ENCODE measurements at regions not wholly inside any gene's neighbourhood (a gene's known extent, or its start where the extent isn't known, plus 50 kb on each side); places are given as distances from the start of the nearest gene placed in this dataset.

GRCh38 chr6:145375502-145375901 lies 359.8 kb downstream of the EPM2A start:
- no peak for DNase-seq (ENCODE audit: extremely low spot score, unreplicated experiment)
- H3K4me3 Mint-ChIP-seq (ENCODE audit: unreplicated experiment), result no peak overlapping the region
- no peak for TF ChIP-seq CTCF (IDR thresholded peaks at IDR 0.05)

GRCh38 chr6:145380186-145380585 lies 355.1 kb downstream of the EPM2A start:
- Mint-ChIP-seq H3K36me3 (ENCODE audit: unreplicated experiment) (no peaks in the 10 kb centered on the region), H3K4me3 (ENCODE audit: unreplicated experiment) (no peak overlapping the region), H3K27ac (ENCODE audit: unreplicated experiment) (no peak overlapping the region), H3K9me3 (ENCODE audit: unreplicated experiment) (no peaks in the 10 kb centered on the region), H3K27me3 (ENCODE audit: unreplicated experiment) (peaks cover 11% of the 10 kb centered on the region), H3K4me1 (ENCODE audit: unreplicated experiment) (no peaks in the 10 kb centered on the region)
- no peak for DNase-seq (ENCODE audit: extremely low spot score, unreplicated experiment)
- no peak for TF ChIP-seq CTCF (IDR thresholded peaks at IDR 0.05)

More at GRCh38 chr6:145375502-145375901, 359.8 kb downstream of the EPM2A start:
- H3K36me3 Mint-ChIP-seq (ENCODE audit: unreplicated experiment), result no peaks in the 10 kb centered on the region
- no peak overlapping the region for H3K27ac Mint-ChIP-seq (ENCODE audit: unreplicated experiment)
- no peaks in the 10 kb centered on the region for H3K9me3 Mint-ChIP-seq (ENCODE audit: unreplicated experiment)
- H3K4me1 Mint-ChIP-seq (ENCODE audit: unreplicated experiment), result peaks cover 9% of the 10 kb centered on the region
- H3K27me3 Mint-ChIP-seq (ENCODE audit: unreplicated experiment), result no peaks in the 10 kb centered on the region

- no peaks in the 10 kb centered on the region for H3K9me3 Mint-ChIP-seq (ENCODE audit: unreplicated experiment)
- TF ChIP-seq CTCF (IDR thresholded peaks at IDR 0.05), result no peak
- H3K27ac Mint-ChIP-seq (ENCODE audit: unreplicated experiment), result no peak overlapping the region
Measured at GRCh38 chr6:145381941-145382340, 353.4 kb downstream of the EPM2A start.

GRCh38 chr6:145383428-145383827 lies 351.9 kb downstream of the EPM2A start:
- TF ChIP-seq CTCF (IDR thresholded peaks at IDR 0.05), result no peak
- Mint-ChIP-seq H3K36me3 (ENCODE audit: unreplicated experiment) (no peaks in the 10 kb centered on the region), H3K4me3 (ENCODE audit: unreplicated experiment) (no peak overlapping the region), H3K4me1 (ENCODE audit: unreplicated experiment) (no peaks in the 10 kb centered on the region), H3K27ac (ENCODE audit: unreplicated experiment) (no peak overlapping the region), H3K27me3 (ENCODE audit: unreplicated experiment) (peaks cover 13% of the 10 kb centered on the region), H3K9me3 (ENCODE audit: unreplicated experiment) (no peaks in the 10 kb centered on the region)
- DNase-seq (ENCODE audit: extremely low spot score, unreplicated experiment), result no peak

More at GRCh38 chr6:145381941-145382340, 353.4 kb downstream of the EPM2A start:
- no peaks in the 10 kb centered on the region for H3K36me3 Mint-ChIP-seq (ENCODE audit: unreplicated experiment)
- H3K4me1 Mint-ChIP-seq (ENCODE audit: unreplicated experiment), result no peaks in the 10 kb centered on the region
- no peak overlapping the region for H3K4me3 Mint-ChIP-seq (ENCODE audit: unreplicated experiment)
- peaks cover 13% of the 10 kb centered on the region for H3K27me3 Mint-ChIP-seq (ENCODE audit: unreplicated experiment)
- no peak for DNase-seq (ENCODE audit: extremely low spot score, unreplicated experiment)

GRCh38 chr6:145384503-145384902 lies 350.8 kb downstream of the EPM2A start:
- no peak for DNase-seq (ENCODE audit: extremely low spot score, unreplicated experiment)
- no peak for TF ChIP-seq CTCF (IDR thresholded peaks at IDR 0.05)
- Mint-ChIP-seq H3K36me3 (ENCODE audit: unreplicated experiment) (no peaks in the 10 kb centered on the region), H3K27me3 (ENCODE audit: unreplicated experiment) (peaks cover 13% of the 10 kb centered on the region), H3K4me1 (ENCODE audit: unreplicated experiment) (no peaks in the 10 kb centered on the region), H3K9me3 (ENCODE audit: unreplicated experiment) (no peaks in the 10 kb centered on the region), H3K4me3 (ENCODE audit: unreplicated experiment) (no peak overlapping the region), H3K27ac (ENCODE audit: unreplicated experiment) (no peak overlapping the region)

All from osteocyte (in vitro differentiated cells).